ENCODE measurements at regions not wholly inside any gene's neighbourhood (a gene's known extent, or its start where the extent isn't known, plus 50 kb on each side); places are given as distances from the start of the nearest gene placed in this dataset.

DNA sequence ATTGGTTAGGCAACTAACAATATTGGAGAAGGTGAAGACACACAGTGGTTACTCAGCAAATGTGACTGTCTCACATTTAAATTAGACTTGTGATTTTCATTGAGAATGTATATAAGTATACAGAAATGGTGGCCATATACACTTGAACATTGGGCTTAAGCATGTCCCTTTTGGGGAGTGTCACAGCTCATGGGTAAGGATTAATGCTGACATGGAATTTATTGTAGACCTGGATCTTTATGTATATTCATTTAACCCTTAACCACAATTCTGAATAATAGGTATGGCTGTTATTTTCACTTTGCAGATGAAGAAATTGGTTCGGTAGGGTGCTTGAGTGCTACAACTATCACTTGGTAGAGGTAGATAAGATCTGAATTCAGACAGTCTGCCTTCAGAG is 95.5 kb upstream of the WDFY3 start:
- no peak for DNase-seq
- H3K9me3 ChIP-seq (ENCODE audit: control insufficient read depth in 4 of 4, insufficient read depth in 3 of 4, low read length in 3 of 4) = peaks cover 0 to 2% (median 0%) of the 10 kb centered on the region in 4 donors
- H3K4me3 ChIP-seq = no peak overlapping the region
- H3K36me3 ChIP-seq (ENCODE audit: control insufficient read depth in 4 of 4, insufficient read depth in 4 of 4, low read length in 4 of 4) = no peaks in the 10 kb centered on the region
- H3K9ac ChIP-seq (ENCODE audit: insufficient read depth in 1 of 2, low read length in 2 of 2) = no peak overlapping the region
- TF ChIP-seq, protein P1, sequence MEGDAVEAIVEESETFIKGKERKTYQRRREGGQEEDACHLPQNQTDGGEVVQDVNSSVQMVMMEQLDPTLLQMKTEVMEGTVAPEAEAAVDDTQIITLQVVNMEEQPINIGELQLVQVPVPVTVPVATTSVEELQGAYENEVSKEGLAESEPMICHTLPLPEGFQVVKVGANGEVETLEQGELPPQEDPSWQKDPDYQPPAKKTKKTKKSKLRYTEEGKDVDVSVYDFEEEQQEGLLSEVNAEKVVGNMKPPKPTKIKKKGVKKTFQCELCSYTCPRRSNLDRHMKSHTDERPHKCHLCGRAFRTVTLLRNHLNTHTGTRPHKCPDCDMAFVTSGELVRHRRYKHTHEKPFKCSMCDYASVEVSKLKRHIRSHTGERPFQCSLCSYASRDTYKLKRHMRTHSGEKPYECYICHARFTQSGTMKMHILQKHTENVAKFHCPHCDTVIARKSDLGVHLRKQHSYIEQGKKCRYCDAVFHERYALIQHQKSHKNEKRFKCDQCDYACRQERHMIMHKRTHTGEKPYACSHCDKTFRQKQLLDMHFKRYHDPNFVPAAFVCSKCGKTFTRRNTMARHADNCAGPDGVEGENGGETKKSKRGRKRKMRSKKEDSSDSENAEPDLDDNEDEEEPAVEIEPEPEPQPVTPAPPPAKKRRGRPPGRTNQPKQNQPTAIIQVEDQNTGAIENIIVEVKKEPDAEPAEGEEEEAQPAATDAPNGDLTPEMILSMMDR (IDR thresholded peaks at IDR 0.05; ENCODE audit: control extremely low read depth, extremely low read depth) = no peak
- WGBS, 2 donors = 91 to 96% methylated on average over 1 of the region's 1 CpG
- H3K27ac ChIP-seq (ENCODE audit: low read depth in 1 of 2, low read length in 1 of 2) = no peak overlapping the region
- no peaks in the 10 kb centered on the region for H3K4me1 ChIP-seq (ENCODE audit: control insufficient read depth in 5 of 5, insufficient read depth in 5 of 5, low read length in 5 of 5)
- no peaks in the 10 kb centered on the region for H3K27me3 ChIP-seq (ENCODE audit: control insufficient read depth in 3 of 3, insufficient read depth in 3 of 3, low read length in 2 of 3)
- ATAC-seq (ENCODE audit: insufficient read depth, low FRiP score) = no peak

DNA sequence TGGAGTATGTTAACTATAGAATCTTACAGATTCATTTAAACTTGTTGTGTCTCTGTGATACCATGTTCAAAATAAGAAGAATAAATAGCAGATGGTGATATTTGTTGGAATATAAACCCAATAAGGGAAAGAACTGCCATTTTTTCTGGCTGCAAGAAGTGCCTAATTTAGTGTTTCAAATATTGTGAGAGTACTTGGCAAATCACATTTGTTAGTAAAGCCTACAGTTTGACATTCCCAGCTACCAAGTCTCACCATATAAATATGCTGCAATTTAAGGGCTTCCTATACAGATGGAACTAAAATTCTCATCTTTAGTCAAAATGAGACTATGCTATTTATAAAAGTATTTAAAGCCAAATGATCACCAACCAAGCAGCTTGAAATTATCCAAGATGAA is 96.0 kb upstream of the WDFY3 start:
- H3K4me3 ChIP-seq = no peak overlapping the region
- no peak overlapping the region for H3K27ac ChIP-seq (ENCODE audit: low read depth in 1 of 2, low read length in 1 of 2)
- no peak overlapping the region for H3K9ac ChIP-seq (ENCODE audit: insufficient read depth in 1 of 2, low read length in 2 of 2)
- no peak for DNase-seq
- ATAC-seq (ENCODE audit: insufficient read depth, low FRiP score) = no peak
- H3K9me3 ChIP-seq (ENCODE audit: control insufficient read depth in 4 of 4, insufficient read depth in 3 of 4, low read length in 3 of 4) = peaks cover 0 to 2% (median 0%) of the 10 kb centered on the region in 4 donors
- no peaks in the 10 kb centered on the region for H3K36me3 ChIP-seq (ENCODE audit: control insufficient read depth in 4 of 4, insufficient read depth in 4 of 4, low read length in 4 of 4)
- TF ChIP-seq, protein P1 (IDR thresholded peaks at IDR 0.05; ENCODE audit: control extremely low read depth, extremely low read depth) = no peak
- H3K4me1 ChIP-seq (ENCODE audit: control insufficient read depth in 5 of 5, insufficient read depth in 5 of 5, low read length in 5 of 5) = no peaks in the 10 kb centered on the region
- no peaks in the 10 kb centered on the region for H3K27me3 ChIP-seq (ENCODE audit: control insufficient read depth in 3 of 3, insufficient read depth in 3 of 3, low read length in 2 of 3)

DNA sequence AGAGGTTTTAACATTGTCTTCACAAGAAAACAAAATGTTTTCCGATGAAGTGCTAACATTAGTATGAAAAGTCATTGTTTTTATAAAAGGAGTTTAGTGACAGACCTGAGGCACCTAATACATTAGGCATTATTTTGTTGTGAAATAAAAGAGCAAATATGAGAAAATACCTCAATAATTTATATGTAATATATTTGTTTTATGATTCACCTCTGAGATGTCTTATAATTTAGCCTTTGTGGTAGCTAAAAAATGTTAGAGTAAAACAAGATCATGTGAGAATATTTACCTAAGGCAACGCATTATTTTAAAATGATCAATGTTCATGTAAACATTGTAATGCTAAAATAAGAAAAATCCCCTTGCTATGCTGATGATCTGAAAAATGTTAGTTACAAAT is 100.9 kb upstream of the WDFY3 start:
- Histone ChIP-seq H3K27me3 (ENCODE audit: control insufficient read depth in 3 of 3, insufficient read depth in 3 of 3, low read length in 2 of 3) (no peaks in the 10 kb centered on the region), H3K27ac (ENCODE audit: low read depth in 1 of 2, low read length in 1 of 2) (no peak overlapping the region), H3K9me3 (ENCODE audit: control insufficient read depth in 4 of 4, insufficient read depth in 3 of 4, low read length in 3 of 4) (no peaks in the 10 kb centered on the region), H3K4me1 (ENCODE audit: control insufficient read depth in 5 of 5, insufficient read depth in 5 of 5, low read length in 5 of 5) (no peaks in the 10 kb centered on the region), H3K36me3 (ENCODE audit: control insufficient read depth in 4 of 4, insufficient read depth in 4 of 4, low read length in 4 of 4) (no peaks in the 10 kb centered on the region), H3K4me3 (no peak overlapping the region), H3K9ac (ENCODE audit: insufficient read depth in 1 of 2, low read length in 2 of 2) (no peak overlapping the region)
- WGBS, 2 donors = 90% methylated on average over 2 of the region's 2 CpGs
- TF ChIP-seq, protein P1 (IDR thresholded peaks at IDR 0.05; ENCODE audit: control extremely low read depth, extremely low read depth) = no peak
- DNase-seq (no peak), ATAC-seq (ENCODE audit: insufficient read depth, low FRiP score) (no peak)

DNA sequence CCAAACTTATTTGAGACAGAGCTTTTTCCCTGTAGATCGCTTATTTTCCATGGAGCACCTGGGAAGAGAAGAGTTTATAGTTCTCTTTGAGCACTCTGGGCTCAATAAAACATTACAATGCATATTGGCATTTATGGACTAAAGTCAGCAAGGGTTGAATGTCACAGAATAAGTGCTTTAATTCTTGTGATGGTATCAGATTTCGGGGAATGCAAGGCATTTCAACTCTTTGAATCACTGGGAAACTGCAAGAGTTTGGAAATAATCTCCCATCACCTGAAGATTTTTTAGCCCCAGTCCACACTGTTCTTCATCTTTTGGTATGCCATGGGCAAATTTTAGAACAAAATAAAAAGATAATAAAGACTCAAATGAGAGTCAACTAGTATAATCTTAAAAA is 111.5 kb upstream of the WDFY3 start:
- Histone ChIP-seq H3K27ac (ENCODE audit: low read depth in 1 of 2, low read length in 1 of 2) (no peak overlapping the region), H3K9me3 (ENCODE audit: control insufficient read depth in 4 of 4, insufficient read depth in 3 of 4, low read length in 3 of 4) (peaks cover 0 to 2% (median 0%) of the 10 kb centered on the region in 4 donors), H3K9ac (ENCODE audit: insufficient read depth in 1 of 2, low read length in 2 of 2) (no peak overlapping the region), H3K4me1 (ENCODE audit: control insufficient read depth in 5 of 5, insufficient read depth in 5 of 5, low read length in 5 of 5) (no peaks in the 10 kb centered on the region), H3K27me3 (ENCODE audit: control insufficient read depth in 3 of 3, insufficient read depth in 3 of 3, low read length in 2 of 3) (no peaks in the 10 kb centered on the region), H3K4me3 (no peak overlapping the region), H3K36me3 (ENCODE audit: control insufficient read depth in 4 of 4, insufficient read depth in 4 of 4, low read length in 4 of 4) (no peaks in the 10 kb centered on the region)
- TF ChIP-seq, protein P1 (IDR thresholded peaks at IDR 0.05; ENCODE audit: control extremely low read depth, extremely low read depth) = no peak
- ATAC-seq (ENCODE audit: insufficient read depth, low FRiP score) (no peak), DNase-seq (no peak)
- WGBS, 2 donors = 75 to 88% methylated on average over 2 of the region's 2 CpGs
